Tibial nerve (tissue), 4 donors: ENCODE measurements at regions not wholly inside any gene's neighbourhood (a gene's known extent, or its start where the extent isn't known, plus 50 kb on each side); places are given as distances from the start of the nearest gene placed in this dataset.

Source experiments
- DNase-seq, 2 donors: peaks; one replicate each; pipeline ENCODE4 v3.0.0-alpha.2; 2019; ENCODE audit warnings: low spot score in 2 of 2
- H3K27ac ChIP-seq, 4 donors: fragments of 200-600 bp; sonication (generic) in 3 of 4; one replicate each; pipeline ENCODE4 v1.5.1; 2017 to 2019; ENCODE audit warnings: mild to moderate bottlenecking in 1 of 4
- H3K27me3 ChIP-seq, 2 donors: fragments of 200-600 bp; sonication (generic) in 1 of 2; one replicate each; pipeline versions ENCODE4 v1.5.1 to v1.6.0; 2017 to 2019
- H3K36me3 ChIP-seq, 3 donors: fragments of 200-600 bp; sonication (generic); one replicate each; pipeline ENCODE4 v1.5.1; 2018 to 2019
- H3K4me1 ChIP-seq, 4 donors: fragments of 200-600 bp; sonication (generic) in 3 of 4; one replicate each; pipeline ENCODE4 v1.5.1; 2017 to 2019
- H3K4me3 ChIP-seq, 4 donors: fragments of 200-600 bp; sonication (generic) in 3 of 4; one replicate each; pipeline ENCODE4 v1.5.1; 2017 to 2019; ENCODE audit warnings: mild to moderate bottlenecking in 1 of 4, moderate library complexity in 1 of 4
- H3K9me3 ChIP-seq, 4 donors: fragments of 200-600 bp; sonication (generic) in 3 of 4; one replicate each; pipeline ENCODE4 v1.5.1; 2017 to 2019
- EP300 ChIP-seq, 2 donors: sonication (generic); formaldehyde crosslinking; IDR thresholded peaks; one replicate each; pipeline ENCODE4 v1.6.1; 2017; ENCODE audit warnings: antibody characterized with exemption in 2 of 2, mild to moderate bottlenecking in 1 of 2
- POLR2A ChIP-seq, 2 donors: fragments of 450-650 bp; IDR thresholded peaks; one replicate each; pipeline ENCODE4 v1.6.1; 2017; ENCODE audit warnings: antibody characterized with exemption in 2 of 2, mild to moderate bottlenecking in 2 of 2, moderate library complexity in 2 of 2
- WGBS, 2 donors: methylation state at CpG; one replicate each; pipeline ENCODE4 v1.1.5; 2018; 5-methylcytosine and 5-hydroxymethylcytosine counted together
- TF ChIP-seq, protein P1 (sequence below), 5 experiments: fragments of 200-600 bp in 3 of 5; fragments of 450-650 bp in 2 of 5; sonication (generic) in 3 of 5; IDR thresholded peaks; one replicate each; pipeline ENCODE4 v1.5.1; 2016 to 2019; ENCODE audit warnings: antibody characterized with exemption in 5 of 5, mild to moderate bottlenecking in 3 of 5, moderate library complexity in 2 of 5

DNA sequence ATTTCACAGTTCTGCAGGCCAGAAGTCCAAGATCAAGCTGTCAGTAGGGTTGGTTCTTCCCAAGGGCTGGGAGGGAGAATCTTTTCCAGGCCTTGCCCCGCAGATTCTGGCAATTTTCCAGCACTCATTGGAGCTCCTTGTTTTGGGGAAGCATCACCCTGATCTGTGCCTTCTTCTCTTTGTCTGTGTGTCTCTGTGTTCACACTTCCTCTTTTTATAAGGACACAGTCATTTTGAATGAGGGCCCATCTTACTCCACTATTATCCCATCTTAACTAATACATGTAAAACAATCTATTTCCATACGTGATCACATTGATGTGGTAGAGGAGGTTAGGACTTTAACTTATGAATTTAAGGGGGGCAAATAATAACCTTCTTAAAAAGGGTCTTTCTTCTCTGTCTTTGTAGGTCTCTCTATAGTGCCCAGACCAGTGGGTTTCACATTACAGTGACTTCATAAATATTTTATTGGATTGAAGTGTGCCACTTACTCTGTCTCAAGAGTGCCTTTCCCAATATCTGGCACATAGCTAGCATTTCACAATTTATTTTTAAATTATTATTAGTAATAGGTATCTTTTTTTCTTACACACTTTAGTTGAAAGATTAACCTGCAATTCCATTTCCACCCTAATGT, 68.9 kb upstream of the CBLN2 start:
- Histone ChIP-seq H3K27me3 (no peaks in the 10 kb centered on the region), H3K9me3 (no peaks in the 10 kb centered on the region), H3K4me1 (no peaks in the 10 kb centered on the region), H3K36me3 (no peaks in the 10 kb centered on the region), H3K4me3 (no peak overlapping the region), H3K27ac (no peak overlapping the region)
- DNase-seq, result no peak
- no peak for TF ChIP-seq EP300 (IDR thresholded peaks at IDR 0.05)
- no peak for TF ChIP-seq POLR2A (IDR thresholded peaks at IDR 0.05)
- TF ChIP-seq, protein P1, sequence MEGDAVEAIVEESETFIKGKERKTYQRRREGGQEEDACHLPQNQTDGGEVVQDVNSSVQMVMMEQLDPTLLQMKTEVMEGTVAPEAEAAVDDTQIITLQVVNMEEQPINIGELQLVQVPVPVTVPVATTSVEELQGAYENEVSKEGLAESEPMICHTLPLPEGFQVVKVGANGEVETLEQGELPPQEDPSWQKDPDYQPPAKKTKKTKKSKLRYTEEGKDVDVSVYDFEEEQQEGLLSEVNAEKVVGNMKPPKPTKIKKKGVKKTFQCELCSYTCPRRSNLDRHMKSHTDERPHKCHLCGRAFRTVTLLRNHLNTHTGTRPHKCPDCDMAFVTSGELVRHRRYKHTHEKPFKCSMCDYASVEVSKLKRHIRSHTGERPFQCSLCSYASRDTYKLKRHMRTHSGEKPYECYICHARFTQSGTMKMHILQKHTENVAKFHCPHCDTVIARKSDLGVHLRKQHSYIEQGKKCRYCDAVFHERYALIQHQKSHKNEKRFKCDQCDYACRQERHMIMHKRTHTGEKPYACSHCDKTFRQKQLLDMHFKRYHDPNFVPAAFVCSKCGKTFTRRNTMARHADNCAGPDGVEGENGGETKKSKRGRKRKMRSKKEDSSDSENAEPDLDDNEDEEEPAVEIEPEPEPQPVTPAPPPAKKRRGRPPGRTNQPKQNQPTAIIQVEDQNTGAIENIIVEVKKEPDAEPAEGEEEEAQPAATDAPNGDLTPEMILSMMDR (IDR thresholded peaks at IDR 0.05), result no peak
- WGBS, 2 donors, result 55 to 63% methylated on average over 2 of the region's 2 CpGs

DNA sequence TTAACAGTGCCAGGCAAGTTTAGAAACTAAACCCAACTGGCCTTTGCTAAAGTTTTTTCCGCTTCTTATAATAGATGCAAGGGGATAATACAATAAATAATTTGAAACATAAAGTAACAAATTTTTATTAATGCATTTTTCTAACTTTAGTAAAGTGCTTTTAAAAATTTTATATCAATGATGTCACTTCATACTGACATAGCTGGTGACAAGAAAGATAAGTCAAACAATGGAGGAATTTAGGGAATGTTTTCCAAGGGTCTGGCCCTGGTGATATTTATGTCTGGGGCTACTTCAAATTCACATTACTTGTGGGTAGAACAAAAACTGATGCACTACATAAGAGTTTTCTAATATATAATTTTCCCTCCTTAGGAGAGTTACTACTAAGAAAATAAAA, 61.2 kb upstream of the CBLN2 start:
- H3K9me3 ChIP-seq, result no peaks in the 10 kb centered on the region
- H3K4me1 ChIP-seq, result no peaks in the 10 kb centered on the region
- TF ChIP-seq, protein P1 (IDR thresholded peaks at IDR 0.05), result no peak
- no peak for TF ChIP-seq POLR2A (IDR thresholded peaks at IDR 0.05)
- TF ChIP-seq EP300 (IDR thresholded peaks at IDR 0.05), result no peak
- no peaks in the 10 kb centered on the region for H3K36me3 ChIP-seq
- no peak overlapping the region for H3K4me3 ChIP-seq
- no peak overlapping the region for H3K27ac ChIP-seq
- no peaks in the 10 kb centered on the region for H3K27me3 ChIP-seq
- WGBS, 2 donors, result 68 to 84% methylated on average over 1 of the region's 1 CpG
- DNase-seq, result no peak

DNA sequence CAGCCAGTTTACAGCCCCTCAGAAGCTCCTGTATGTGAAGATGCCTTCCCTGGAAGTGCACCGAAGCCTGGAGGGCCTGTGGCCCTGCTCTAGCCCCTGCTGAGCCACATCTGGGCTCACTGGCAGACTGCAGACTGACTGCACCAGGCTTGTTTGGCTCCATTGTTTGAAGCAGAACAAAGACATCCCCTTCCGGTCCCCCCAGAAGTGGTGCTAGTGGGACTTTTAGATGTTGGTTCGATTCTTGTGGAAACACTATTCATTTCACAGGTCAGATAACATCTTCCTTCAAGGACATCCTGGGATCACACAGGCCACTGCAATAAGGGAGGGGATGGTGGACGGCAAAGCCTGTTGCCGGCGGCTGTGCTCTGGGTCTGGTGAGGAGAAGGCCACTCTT, 57.8 kb upstream of the CBLN2 start:
- no peak overlapping the region for H3K4me3 ChIP-seq
- H3K27me3 ChIP-seq, result no peaks in the 10 kb centered on the region
- no peaks in the 10 kb centered on the region for H3K9me3 ChIP-seq
- H3K36me3 ChIP-seq, result no peaks in the 10 kb centered on the region
- no peak overlapping the region for H3K27ac ChIP-seq
- TF ChIP-seq POLR2A (IDR thresholded peaks at IDR 0.05) (no peak), EP300 (IDR thresholded peaks at IDR 0.05) (no peak)
- TF ChIP-seq, protein P1 (IDR thresholded peaks at IDR 0.05), result no peak
- 76 to 81% methylated on average over 6 of the region's 6 CpGs for WGBS, 2 donors
- H3K4me1 ChIP-seq, result no peaks in the 10 kb centered on the region
- DNase-seq, result no peak

DNA sequence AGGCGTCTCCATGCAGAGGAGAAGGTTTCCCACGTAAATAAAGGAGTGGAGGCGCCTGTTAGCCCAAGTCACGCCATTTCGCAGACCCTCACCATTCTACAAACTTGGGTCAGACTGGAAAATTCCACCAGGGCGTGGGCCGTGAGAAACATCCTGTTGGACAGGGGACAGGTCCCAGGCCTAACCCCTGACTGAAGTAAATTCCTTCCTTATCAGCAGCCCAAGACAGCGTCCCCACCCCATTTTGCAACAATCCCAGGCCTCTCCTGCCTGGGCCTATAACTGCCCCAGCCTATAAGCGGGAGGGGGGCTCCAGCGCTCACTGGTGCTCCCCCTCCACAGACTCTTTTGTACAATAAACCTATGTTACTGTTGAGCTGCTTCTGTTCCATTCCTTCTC, 57.3 kb upstream of the CBLN2 start:
- TF ChIP-seq, protein P1 (IDR thresholded peaks at IDR 0.05), result no peak
- no peak for TF ChIP-seq EP300 (IDR thresholded peaks at IDR 0.05)
- TF ChIP-seq POLR2A (IDR thresholded peaks at IDR 0.05), result no peak
- Histone ChIP-seq H3K27ac (no peak overlapping the region), H3K4me3 (no peak overlapping the region), H3K9me3 (no peaks in the 10 kb centered on the region), H3K4me1 (no peaks in the 10 kb centered on the region), H3K36me3 (no peaks in the 10 kb centered on the region), H3K27me3 (no peaks in the 10 kb centered on the region)
- 84 to 85% methylated on average over 10 of the region's 10 CpGs for WGBS, 2 donors
- no peak for DNase-seq
